Progenitor cell of endocrine pancreas (in vitro differentiated cells): ENCODE measurements at regions not wholly inside any gene's neighbourhood (a gene's known extent, or its start where the extent isn't known, plus 50 kb on each side); places are given as distances from the start of the nearest gene placed in this dataset.

ENCODE experiments used
- DNase-seq: peaks from one replicate; pipeline ENCODE4 v3.0.0; 2021; ENCODE audit warnings: low spot score; ENCODE audit not compliant: unreplicated experiment
- H3K27ac Mint-ChIP-seq: 2 replicates; pipeline ENCODE4 v1.8.0; 2021; ENCODE audit warnings: mild to moderate bottlenecking, moderate library complexity, mixed read lengths
- H3K27me3 Mint-ChIP-seq: 2 replicates; pipeline ENCODE4 v1.8.0; 2021; ENCODE audit warnings: mixed read lengths
- H3K36me3 Mint-ChIP-seq: 2 replicates; pipeline ENCODE4 v1.8.0; 2022; ENCODE audit warnings: mixed read lengths; ENCODE audit not compliant: insufficient read depth
- H3K4me1 Mint-ChIP-seq: 2 replicates; pipeline ENCODE4 v1.8.0; 2021; ENCODE audit warnings: low read depth, mixed read lengths
- H3K4me3 Mint-ChIP-seq: 2 replicates; pipeline ENCODE4 v1.8.0; 2021; ENCODE audit warnings: low read depth, mild to moderate bottlenecking, moderate library complexity, mixed read lengths
- H3K9me3 Mint-ChIP-seq: 2 replicates; pipeline ENCODE4 v1.8.0; 2021; ENCODE audit warnings: low read depth, mixed read lengths
- TF ChIP-seq, protein P1 (sequence below): fragments of 200-600 bp; sonication (generic); IDR thresholded peaks from one replicate; pipeline ENCODE4 v1.5.0; 2021; ENCODE audit warnings: antibody characterized with exemption, mild to moderate bottlenecking; ENCODE audit not compliant: unreplicated experiment

DNA sequence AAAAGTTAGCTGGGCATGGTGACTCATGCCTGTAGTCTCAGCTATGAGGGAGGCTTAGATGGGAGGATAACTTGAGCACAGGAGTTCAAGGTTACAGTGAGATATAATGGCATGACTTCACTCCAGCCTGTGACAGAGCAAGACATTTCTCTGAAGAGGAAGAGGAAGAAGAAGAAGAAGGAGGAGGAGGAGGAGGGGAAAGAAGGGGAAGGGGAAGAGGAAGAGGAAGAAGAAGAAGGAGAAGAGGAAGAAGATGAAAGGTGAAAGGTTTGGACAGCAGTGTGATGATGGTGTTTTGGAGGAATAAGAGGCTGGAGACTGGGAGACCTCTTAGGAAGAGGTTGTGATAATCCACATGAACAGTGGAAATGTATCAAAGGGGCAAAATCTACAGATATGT, 410.7 kb upstream of the JAG1 start:
- H3K4me1 Mint-ChIP-seq, result peaks cover 5% of the 10 kb centered on the region
- H3K36me3 Mint-ChIP-seq, result no peaks in the 10 kb centered on the region
- no peak for DNase-seq

DNA sequence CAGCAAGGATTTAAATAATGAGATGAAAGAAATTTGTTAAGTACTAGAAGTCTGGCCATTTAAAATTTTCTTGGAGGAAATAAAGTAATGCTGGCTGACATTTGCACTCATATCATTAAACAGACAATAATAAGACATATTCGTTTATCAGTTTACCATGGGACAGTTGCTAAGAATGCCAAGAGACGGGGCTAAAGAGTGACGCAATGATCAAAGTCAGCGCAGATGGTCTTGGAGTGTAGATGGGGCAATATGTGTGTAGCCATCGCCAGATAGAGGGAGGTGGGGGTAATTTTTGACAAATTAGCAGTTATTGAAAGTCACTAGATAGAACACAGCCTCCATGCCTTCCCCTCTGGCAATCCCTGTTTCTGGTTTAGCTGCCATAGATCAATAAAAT, 413.2 kb upstream of the JAG1 start:
- TF ChIP-seq, protein P1, sequence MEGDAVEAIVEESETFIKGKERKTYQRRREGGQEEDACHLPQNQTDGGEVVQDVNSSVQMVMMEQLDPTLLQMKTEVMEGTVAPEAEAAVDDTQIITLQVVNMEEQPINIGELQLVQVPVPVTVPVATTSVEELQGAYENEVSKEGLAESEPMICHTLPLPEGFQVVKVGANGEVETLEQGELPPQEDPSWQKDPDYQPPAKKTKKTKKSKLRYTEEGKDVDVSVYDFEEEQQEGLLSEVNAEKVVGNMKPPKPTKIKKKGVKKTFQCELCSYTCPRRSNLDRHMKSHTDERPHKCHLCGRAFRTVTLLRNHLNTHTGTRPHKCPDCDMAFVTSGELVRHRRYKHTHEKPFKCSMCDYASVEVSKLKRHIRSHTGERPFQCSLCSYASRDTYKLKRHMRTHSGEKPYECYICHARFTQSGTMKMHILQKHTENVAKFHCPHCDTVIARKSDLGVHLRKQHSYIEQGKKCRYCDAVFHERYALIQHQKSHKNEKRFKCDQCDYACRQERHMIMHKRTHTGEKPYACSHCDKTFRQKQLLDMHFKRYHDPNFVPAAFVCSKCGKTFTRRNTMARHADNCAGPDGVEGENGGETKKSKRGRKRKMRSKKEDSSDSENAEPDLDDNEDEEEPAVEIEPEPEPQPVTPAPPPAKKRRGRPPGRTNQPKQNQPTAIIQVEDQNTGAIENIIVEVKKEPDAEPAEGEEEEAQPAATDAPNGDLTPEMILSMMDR, result no peak
- Mint-ChIP-seq H3K4me1 (no peaks in the 10 kb centered on the region), H3K9me3 (peaks cover 9% of the 10 kb centered on the region), H3K27me3 (no peaks in the 10 kb centered on the region), H3K27ac (no peak overlapping the region), H3K36me3 (no peaks in the 10 kb centered on the region), H3K4me3 (no peak overlapping the region)
- no peak for DNase-seq

More for the DNA sequence above, 410.7 kb upstream of the JAG1 start:
- TF ChIP-seq, protein P1, result no peak
- Mint-ChIP-seq H3K27me3 (no peaks in the 10 kb centered on the region), H3K9me3 (peaks cover 9% of the 10 kb centered on the region), H3K4me3 (no peak overlapping the region), H3K27ac (no peak overlapping the region)

DNA sequence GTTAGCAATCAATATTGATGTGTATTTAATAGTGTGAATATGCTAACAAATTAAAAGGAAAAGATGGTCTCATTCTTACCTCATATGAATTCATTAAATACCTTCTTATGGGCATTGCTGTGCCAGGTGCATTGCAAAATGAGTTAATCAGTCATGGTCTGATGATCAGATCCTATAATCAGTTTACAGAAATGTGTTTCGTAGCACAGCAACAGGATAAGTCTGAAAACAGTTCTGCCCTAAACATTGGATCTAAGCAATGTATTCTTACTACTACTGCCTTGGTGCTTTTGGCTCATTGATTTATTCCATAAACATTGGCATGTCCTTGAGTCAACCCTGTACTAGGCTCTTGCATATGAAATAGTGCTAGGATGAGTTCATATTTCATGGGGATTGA, 417.0 kb upstream of the JAG1 start:
- peaks cover 9% of the 10 kb centered on the region for H3K9me3 Mint-ChIP-seq
- H3K4me1 Mint-ChIP-seq, result peaks cover 2% of the 10 kb centered on the region
- TF ChIP-seq, protein P1, result no peak
- H3K4me3 Mint-ChIP-seq, result no peak overlapping the region
- no peak for DNase-seq
- no peaks in the 10 kb centered on the region for H3K36me3 Mint-ChIP-seq
- no peaks in the 10 kb centered on the region for H3K27me3 Mint-ChIP-seq
- no peak overlapping the region for H3K27ac Mint-ChIP-seq

DNA sequence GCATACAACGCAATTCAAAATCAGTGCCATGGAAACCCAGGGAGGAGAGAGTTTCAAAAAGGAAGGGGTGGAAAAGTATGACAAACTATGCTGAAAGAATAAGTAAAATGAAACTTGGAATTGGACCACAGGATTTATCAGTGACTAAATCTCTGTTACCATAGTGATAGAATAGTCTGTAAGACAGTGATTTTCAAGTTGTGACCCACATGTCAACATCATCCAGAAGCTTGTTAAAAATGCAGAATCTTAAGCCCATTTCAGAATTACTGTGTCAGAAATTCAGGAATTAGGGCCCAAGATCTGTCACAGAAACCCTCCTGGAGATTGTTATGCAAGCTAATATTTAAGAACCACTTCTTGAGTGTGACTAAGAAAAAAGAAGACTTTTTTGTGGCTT, 417.7 kb upstream of the JAG1 start:
- Mint-ChIP-seq H3K36me3 (no peaks in the 10 kb centered on the region), H3K27ac (no peak overlapping the region), H3K27me3 (no peaks in the 10 kb centered on the region), H3K4me3 (no peak overlapping the region), H3K9me3 (peaks cover 9% of the 10 kb centered on the region), H3K4me1 (peaks cover 8% of the 10 kb centered on the region)
- DNase-seq, result no peak
- TF ChIP-seq, protein P1, result no peak

DNA sequence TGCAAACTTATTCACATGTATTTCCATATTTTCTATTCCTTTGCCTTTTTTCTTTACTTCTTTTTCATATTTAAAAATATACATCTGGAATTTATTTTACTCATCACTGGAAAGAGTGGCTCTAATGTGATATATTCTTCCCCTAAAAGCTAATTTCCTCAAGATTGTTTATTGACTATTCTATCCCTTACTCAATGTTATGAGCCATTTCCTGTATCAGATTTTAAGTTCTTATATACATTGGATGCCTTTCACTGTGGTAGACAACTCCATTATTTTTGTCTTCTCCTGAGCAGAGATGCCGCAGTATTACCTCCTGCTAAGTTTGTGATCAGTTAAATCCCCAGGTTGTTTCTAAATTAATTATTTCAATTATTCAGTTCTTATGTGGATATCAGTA, 418.4 kb upstream of the JAG1 start:
- H3K27ac Mint-ChIP-seq, result no peak overlapping the region
- peaks cover 1% of the 10 kb centered on the region for H3K27me3 Mint-ChIP-seq
- TF ChIP-seq, protein P1, result no peak
- H3K36me3 Mint-ChIP-seq, result no peaks in the 10 kb centered on the region
- DNase-seq, result no peak
- H3K9me3 Mint-ChIP-seq, result peaks cover 9% of the 10 kb centered on the region
- H3K4me1 Mint-ChIP-seq, result peaks cover 10% of the 10 kb centered on the region
- H3K4me3 Mint-ChIP-seq, result no peak overlapping the region
